ENCODE measurements at regions not wholly inside any gene's neighbourhood (a gene's known extent, or its start where the extent isn't known, plus 50 kb on each side); places are given as distances from the start of the nearest gene placed in this dataset.

GRCh38 chr1:29520571-29521437 is 284.5 kb downstream of the PTPRU start:
- DNase-seq: no peak

GRCh38 chr1:29519788-29520110 is 283.4 kb downstream of the PTPRU start:
- no peak for DNase-seq

DNA sequence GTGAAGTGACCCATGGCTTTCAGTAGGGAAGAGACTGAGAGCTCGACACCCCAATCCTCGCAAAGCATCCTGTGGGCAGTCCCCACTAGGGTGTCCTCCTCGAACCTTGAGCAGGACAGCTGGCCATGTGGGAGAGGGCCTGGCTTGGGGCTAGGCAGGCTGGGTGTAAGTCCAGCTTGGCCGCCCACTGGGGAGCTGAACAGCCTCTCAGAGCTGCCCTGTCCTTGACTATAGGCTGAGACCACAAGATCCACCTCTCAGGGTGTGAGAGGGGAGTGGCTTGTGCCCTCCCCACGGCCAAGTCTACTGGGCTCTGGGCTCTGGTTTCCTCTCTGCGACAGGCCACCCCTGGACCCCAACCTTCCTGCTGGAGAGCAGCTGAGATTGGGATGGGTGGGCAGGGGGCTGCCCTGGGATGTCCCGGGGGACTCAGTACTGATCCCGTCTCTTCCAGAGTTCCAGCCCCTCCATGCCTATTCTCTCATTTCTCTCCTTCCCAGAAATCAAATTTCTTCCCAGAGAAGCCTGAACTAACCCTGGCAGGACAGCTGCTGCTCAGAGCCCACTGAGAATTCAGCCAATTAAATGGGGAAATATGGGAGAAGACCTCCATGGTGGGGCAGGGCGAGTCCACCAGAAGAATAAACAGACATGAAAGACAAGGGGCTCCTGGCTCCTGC is 282.9 kb downstream of the PTPRU start:
- DNase-seq: no peak

DNA sequence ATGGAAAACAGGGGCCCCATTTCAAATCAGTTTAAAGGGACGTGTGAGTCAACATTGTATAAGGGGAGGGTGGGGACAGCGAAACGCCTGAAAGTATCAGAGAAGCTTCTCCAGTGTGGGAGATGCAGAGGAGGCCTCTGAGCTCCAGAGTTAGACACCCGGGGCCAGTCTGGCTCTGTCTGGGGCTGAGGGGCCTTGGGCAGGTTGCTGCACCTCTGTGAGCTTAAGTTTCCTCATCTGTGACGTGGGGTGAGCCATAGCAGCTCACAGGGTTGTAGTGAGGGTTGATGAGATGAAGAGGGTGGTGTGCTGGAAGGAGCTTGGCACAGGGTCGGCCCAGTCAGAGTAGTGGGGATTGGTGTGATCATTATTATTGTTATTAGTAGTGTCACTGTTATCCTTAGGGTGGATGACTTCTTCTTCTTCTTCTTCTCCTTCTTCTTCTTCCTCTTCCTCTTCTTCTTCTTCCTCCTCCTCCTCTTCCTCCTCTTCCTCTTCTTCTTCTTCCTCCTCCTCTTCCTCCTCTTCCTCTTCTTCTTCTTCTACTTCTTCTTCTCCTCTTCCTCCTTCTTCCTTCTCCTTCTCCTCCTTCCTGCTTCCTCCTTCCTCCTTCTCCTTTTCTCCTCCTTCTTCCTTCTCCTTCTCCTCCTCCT is 282.0 kb downstream of the PTPRU start:
- no peak for DNase-seq

GRCh38 chr1:29517251-29518086 is 281.1 kb downstream of the PTPRU start:
- no peak for DNase-seq

DNA sequence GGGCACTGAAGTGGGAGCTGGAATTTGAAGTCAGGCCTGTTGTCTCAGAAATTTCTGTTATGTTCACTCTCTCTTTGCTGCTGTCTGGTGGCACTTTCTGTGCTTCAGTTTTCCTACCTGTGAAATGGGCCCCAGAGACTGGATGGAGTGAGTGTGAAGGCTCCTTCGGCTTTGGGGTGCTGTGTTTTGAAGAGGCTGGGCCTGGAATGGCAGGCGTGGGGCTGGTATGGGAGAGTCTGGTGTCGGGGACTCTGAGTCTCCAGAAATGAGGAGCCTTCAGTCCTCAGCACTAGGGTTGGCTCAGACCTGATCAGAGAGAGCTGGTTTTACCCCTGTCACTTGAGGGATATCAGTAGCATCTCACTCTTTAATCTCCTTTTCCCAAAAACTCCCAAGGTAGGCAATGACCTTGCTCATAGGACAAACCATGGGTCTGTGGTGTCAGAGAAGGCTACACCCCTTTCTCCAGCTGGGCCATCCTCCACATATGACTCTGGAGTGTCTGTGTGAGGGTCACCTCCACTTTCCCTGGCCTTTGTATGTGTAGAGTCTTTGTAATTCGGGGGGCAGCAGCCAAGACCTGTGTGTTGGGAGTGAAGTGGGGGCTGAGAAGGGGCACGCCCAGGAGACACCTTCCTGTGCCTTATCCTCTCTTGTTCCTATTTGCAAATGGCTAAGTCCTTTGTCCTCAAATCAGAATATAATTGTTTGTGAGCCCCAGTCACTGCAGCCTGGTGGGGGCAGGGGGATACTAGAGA is 279.9 kb downstream of the PTPRU start:
- no peak for DNase-seq

- DNase-seq: no peak
These were observed 279.0 kb downstream of the PTPRU start for GRCh38 chr1:29515170-29515955.

DNA sequence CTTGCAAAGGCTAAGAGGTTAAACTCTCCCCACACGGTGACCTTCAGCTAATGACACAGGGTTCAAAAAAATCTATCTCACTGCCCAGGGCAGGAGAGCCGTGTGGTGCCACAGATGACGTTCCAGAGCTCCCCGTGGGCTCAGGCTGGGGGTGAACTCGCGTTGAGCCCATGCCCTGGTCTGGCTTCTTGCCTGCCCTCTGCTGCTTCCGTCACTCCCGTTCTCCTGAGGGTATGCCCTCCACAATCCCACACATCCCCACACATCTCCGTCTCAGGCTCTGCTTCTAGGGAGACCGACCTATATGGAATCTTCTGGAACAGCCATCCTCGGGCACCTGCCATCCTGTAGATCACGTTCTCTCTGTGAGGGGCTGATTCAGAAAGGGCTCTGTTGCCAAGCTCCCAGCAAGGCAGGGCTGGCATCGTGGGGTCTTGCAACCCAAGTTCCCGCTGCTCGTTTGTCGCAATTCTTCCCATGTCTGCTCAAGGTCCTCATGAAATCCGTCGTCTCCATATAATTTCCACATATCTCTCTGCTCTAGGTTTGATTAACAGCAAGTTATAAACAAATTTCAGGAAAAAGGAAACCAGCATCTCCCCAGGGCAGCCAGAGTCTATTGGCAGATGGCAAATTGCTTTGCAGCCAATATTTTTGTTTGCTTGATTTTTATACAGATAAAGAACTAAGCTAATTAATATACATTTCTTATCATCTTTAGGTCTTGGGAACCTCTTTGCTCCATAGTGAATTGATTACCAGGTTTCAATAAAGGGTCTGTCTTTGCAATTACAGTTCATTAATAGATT is 278.2 kb downstream of the PTPRU start:
- no peak for DNase-seq

- peak; percentile 56 for DNase-seq
These were observed 277.0 kb downstream of the PTPRU start for GRCh38 chr1:29513357-29513756.

DNA sequence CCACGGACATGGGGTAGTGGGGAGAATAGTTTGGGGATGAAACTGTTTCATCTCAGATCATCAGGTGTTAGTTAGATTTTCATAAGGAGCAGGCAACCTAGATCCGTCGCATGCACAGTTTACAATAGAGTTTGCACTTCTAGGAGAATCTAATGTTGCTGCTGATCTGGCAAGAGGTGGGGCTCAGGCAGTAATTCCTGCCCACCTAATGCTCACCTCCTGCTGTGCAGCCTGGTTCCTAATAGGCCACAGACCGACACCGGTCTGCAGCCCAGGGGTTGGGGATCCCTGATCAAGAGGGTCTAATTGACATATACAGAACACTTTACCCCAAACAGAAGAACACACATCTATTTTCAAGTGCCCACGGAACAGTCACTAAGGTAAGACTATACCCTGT is 275.1 kb downstream of the PTPRU start:
- no peak for DNase-seq

GRCh38 chr1:29508458-29509107 is 272.3 kb downstream of the PTPRU start:
- DNase-seq: no peak

DNA sequence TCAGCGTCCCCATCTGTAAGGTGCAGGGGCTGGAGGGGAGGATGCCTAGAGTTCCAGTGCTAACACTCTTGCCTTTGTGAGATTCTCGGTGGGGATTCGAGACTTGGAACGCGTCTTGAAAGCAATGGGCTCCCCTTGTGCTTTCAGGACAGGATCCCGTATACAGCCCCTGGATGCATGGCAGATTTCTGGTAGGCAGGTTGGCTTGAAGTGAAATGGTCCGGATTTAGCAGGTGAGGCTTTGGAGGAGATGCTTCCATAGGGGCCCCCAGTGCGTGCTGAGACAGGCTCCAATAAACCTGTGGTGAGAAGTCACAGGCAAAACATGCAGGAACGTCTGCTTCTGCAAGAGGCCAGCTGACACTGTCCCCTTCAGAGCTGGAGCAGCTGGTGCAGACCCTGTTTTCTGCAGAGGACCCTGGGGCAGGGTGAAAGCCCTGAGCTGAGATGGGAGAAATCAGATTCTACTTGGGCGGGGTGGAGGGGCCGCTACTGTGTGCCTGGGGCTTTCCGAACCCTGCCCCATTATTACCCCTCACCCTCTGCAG is 270.4 kb downstream of the PTPRU start:
- no peak for DNase-seq

GRCh38 chr1:29505532-29506220 is 269.4 kb downstream of the PTPRU start:
- no peak for DNase-seq

- DNase-seq: no peak
These were observed 268.5 kb downstream of the PTPRU start for GRCh38 chr1:29504709-29505410.

- no peak for DNase-seq
These were observed 267.9 kb downstream of the PTPRU start for GRCh38 chr1:29504196-29504595.

DNA sequence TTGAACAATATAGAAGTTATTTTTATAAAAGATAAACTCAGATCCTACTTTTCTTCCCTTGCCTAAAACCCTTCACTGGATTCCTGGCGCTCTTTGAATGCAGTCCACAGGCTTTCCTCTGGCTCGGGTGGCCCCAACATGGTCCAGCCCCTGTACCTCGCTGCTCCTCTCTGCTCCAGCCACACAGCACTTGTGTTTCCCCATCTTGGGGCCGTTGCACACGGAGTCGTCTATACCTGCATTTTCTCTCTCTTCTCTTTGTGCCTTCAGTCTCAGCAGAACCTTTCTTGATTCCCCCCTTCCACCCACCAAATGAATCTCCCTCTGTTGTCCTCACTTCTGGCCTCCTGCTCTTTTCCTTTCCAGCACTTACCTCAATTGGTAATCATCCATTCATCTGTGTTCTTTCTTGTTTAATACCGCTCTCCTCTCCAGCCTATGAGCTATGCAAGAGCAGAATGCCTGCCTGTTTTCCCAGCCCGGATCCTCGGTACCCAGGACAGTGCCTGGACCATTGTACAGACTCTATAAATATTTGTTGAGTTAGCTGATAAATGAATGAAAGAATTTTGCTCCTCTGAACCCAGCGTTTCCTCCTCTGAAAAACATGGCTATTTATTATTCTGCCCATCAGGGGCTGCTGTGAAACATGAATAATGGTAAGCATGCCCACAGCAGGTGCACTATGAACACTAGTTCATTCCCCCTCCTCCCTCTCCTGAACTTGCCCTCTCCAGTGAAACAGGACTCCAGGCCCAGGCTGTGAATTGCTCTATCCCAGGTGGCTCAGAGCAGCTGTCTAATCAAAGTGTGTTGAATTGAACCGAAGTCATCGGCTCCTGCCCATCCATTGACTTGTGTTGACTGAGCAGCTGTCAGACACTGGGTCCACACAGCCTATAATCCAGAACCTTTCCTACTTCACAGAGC is 266.9 kb downstream of the PTPRU start:
- DNase-seq: no peak

- no peak for DNase-seq
These were observed 266.0 kb downstream of the PTPRU start for GRCh38 chr1:29502225-29502910.
